T-cell (primary cell): ENCODE measurements at regions not wholly inside any gene's neighbourhood (a gene's known extent, or its start where the extent isn't known, plus 50 kb on each side); places are given as distances from the start of the nearest gene placed in this dataset.
"Not testable (repeated sequence)": the region's sequence is repeated elsewhere in the genome, so short reads cannot be mapped to it uniquely, and the experiment has no call there.

ENCODE experiments used
- ATAC-seq, 4 experiments: fragments of 200-7000 bp in 3 of 4; fragments of 150-1000 bp in 1 of 4; cut with Tn5 transposase; replicated peaks in 1 of 4; 1 replicate in 3 of 4; 2 replicates in 1 of 4; pipeline ENCODE4 v1.10.0; 2021; ENCODE audit warnings: moderate library complexity in 3 of 4, mild to moderate bottlenecking in 2 of 4, moderate number of reproducible peaks in 1 of 4
- CTCF ChIA-PET, 2 donors: fragments of 300-600 bp; sonication (Branson Sonifier 250); formaldehyde crosslinking; loops; one replicate each; lab custom pipeline; 2022; ENCODE audit warnings: antibody characterized with exemption in 2 of 2; lab: Charles Lee
- POLR2A ChIA-PET, 2 donors: fragments of 300-600 bp; sonication (Branson Sonifier 250); formaldehyde crosslinking; loops; one replicate each; lab custom pipeline; 2022; ENCODE audit warnings: antibody characterized with exemption in 2 of 2; lab: Charles Lee
- DNase-seq, 35 experiments: peaks; one replicate each; pipeline versions ENCODE4 v3.0.0 to v3.0.0-alpha.2; 2013 to 2023
- H3K27ac ChIP-seq: one replicate; pipeline ENCODE4 v1.5.1; 2013; ENCODE audit warnings: low read length
- H3K27me3 ChIP-seq, 2 experiments: replicated peaks in 1 of 2; 1 replicate in 1 of 2; 2 replicates in 1 of 2; pipeline versions ENCODE4 v1.6.1 to v1.7.0; 2013; ENCODE audit warnings: low read length in 1 of 2, mixed read lengths in 1 of 2; ENCODE audit not compliant: control insufficient read depth in 2 of 2, insufficient read depth in 2 of 2; ENCODE audit errors: extremely low read depth in 1 of 2
- H3K36me3 ChIP-seq, 2 donors: 1 replicate in 1 of 2; 2 replicates in 1 of 2; pipeline versions ENCODE4 v1.6.1 to v1.7.0; 2013; ENCODE audit warnings: low read length in 1 of 2; ENCODE audit not compliant: control insufficient read depth in 2 of 2, insufficient read depth in 1 of 2; ENCODE audit errors: extremely low read depth in 1 of 2
- H3K4me1 ChIP-seq, 2 experiments: 1 replicate in 1 of 2; 2 replicates in 1 of 2; pipeline versions ENCODE4 v1.6.1 to v1.7.0; 2013; ENCODE audit warnings: low read length in 2 of 2, mixed read lengths in 1 of 2; ENCODE audit not compliant: insufficient read depth in 2 of 2, control insufficient read depth in 1 of 2; ENCODE audit errors: extremely low read depth in 1 of 2
- H3K4me3 ChIP-seq, 2 donors: 1 replicate in 1 of 2; 2 replicates in 1 of 2; pipeline versions ENCODE4 v1.5.1 to v1.7.0; 2013; ENCODE audit warnings: mild to moderate bottlenecking in 2 of 2, low read length in 1 of 2, moderate library complexity in 1 of 2; ENCODE audit not compliant: control insufficient read depth in 1 of 2; ENCODE audit errors: extremely low read depth in 1 of 2
- H3K9me3 ChIP-seq: 2 replicates; pipeline ENCODE4 v1.7.0; 2013
- H3K27ac Mint-ChIP-seq, 2 donors: one replicate each; pipeline ENCODE4 v1.8.0; 2020 to 2021; ENCODE audit warnings: mild to moderate bottlenecking in 2 of 2, mixed read lengths in 2 of 2
- H3K27me3 Mint-ChIP-seq, 2 donors: one replicate each; pipeline ENCODE4 v1.8.0; 2021 to 2022; ENCODE audit warnings: mixed read lengths in 2 of 2
- H3K36me3 Mint-ChIP-seq: one replicate; pipeline ENCODE4 v1.8.0; 2021; ENCODE audit warnings: mixed read lengths
- H3K4me1 Mint-ChIP-seq, 3 donors: one replicate each; pipeline ENCODE4 v1.8.0; 2020 to 2022; ENCODE audit warnings: mixed read lengths in 3 of 3, mild to moderate bottlenecking in 1 of 3
- H3K4me3 Mint-ChIP-seq, 3 donors: one replicate each; pipeline ENCODE4 v1.8.0; 2020 to 2022; ENCODE audit warnings: mild to moderate bottlenecking in 3 of 3, mixed read lengths in 3 of 3, moderate library complexity in 3 of 3
- H3K9me3 Mint-ChIP-seq, 3 donors: one replicate each; pipeline ENCODE4 v1.8.0; 2020 to 2022; ENCODE audit warnings: mixed read lengths in 3 of 3
- WGBS: methylation state at CpG from one replicate; pipeline ENCODE4 v1.1.5; 2013; ENCODE audit warnings: missing lambda C conversion rate; ENCODE audit not compliant: insufficient coverage; 5-methylcytosine and 5-hydroxymethylcytosine counted together

DNA sequence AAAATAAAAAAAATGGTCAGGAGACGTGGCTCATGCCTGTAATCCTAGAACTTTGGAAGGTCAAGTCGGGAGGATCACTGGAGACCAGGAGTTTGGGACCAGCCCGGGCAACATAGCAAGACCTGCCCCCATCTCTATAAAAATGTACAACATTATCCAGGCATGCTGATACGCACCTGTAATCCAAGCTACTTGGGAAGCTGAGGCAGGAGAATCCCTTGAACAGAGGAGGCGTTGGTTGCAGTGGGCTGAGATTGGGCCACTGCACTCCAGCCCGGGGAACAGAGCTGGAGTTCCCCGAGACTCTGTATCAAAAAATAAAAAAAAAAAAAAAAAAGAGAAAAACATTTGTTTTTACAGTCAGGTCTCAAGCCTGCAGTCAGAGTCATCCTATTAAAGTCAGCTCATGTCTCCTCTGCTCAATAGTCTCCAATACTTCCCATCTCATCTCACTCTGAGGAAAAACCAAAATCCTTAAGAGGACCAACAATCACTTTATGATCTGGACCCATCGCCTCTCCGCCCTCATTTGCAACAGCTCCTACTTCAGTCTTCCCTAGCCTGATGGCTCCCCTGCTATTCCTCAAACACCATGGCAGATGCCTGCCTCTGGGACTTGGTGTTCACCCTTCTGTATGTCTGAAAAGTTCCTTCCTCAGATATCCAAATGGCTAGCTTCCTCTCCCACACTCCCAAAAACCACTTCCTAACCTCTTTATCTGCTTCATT is 4796.6 kb upstream of the OR11H1 start:
- H3K4me3 ChIP-seq, H3K4me1 Mint-ChIP-seq, ATAC-seq, H3K36me3 ChIP-seq, DNase-seq, CTCF ChIA-PET, H3K27ac ChIP-seq, H3K4me1 ChIP-seq, H3K27ac Mint-ChIP-seq, POLR2A ChIA-PET, H3K4me3 Mint-ChIP-seq, H3K27me3 Mint-ChIP-seq, H3K27me3 ChIP-seq: not testable (repeated sequence)
- Mint-ChIP-seq H3K36me3 (peaks cover 20% of the 10 kb centered on the region), H3K9me3 (peaks cover 54 to 61% (median 57%) of the 10 kb centered on the region in 3 donors)
- H3K9me3 ChIP-seq = peaks cover 11% of the 10 kb centered on the region
- 64% methylated on average over 8 of the region's 9 CpGs for WGBS

DNA sequence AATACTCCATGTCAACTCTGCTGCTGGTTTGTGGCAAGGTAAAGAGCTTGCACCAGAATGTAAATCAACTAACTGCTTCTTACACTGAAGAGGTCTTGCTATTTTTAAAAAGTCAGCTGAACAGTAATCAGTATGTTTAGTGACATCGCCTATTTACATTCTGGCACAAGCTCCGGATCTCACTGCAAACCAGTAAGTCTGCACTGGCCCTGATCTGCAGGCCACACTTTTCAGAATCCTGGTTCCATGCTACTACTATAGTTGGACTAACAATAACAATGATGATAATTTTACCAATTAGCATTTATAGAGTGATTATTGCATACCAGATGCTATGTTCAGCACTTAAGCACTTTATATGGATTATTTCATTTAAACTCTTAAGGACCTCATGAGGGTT is 4792.9 kb upstream of the OR11H1 start:
- H3K4me3 Mint-ChIP-seq, DNase-seq, H3K27me3 ChIP-seq, H3K27ac Mint-ChIP-seq, H3K9me3 ChIP-seq, H3K4me1 ChIP-seq, POLR2A ChIA-PET, H3K27ac ChIP-seq, H3K4me3 ChIP-seq, CTCF ChIA-PET, H3K27me3 Mint-ChIP-seq, H3K36me3 Mint-ChIP-seq, ATAC-seq, H3K36me3 ChIP-seq, H3K4me1 Mint-ChIP-seq: not testable (repeated sequence)
- 67% methylated on average over 2 of the region's 2 CpGs for WGBS
- peaks cover 41 to 52% (median 50%) of the 10 kb centered on the region in 3 donors for H3K9me3 Mint-ChIP-seq

DNA sequence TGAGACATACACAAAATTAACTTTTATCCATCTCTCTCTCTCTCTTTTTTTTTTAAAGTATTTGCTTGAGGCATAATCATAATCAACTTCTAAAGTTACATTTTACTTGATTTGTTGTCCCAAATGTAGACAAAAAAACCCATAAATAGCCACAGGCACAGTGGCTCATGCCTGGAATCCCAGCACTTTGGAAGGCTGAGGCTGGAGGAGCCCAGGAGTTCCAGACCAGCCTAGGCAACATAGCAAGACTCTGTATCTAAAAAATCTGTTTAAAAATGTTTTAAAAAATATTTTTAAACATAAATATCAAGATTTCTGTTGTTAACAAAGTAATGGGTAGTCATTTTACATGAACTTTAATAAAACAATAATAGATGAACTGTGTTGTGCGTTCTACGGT is 4791.1 kb upstream of the OR11H1 start:
- WGBS = no CpG with 5 or more reads among the region's 2 CpGs
- H3K4me3 ChIP-seq, POLR2A ChIA-PET, H3K27me3 Mint-ChIP-seq, ATAC-seq, CTCF ChIA-PET, H3K4me3 Mint-ChIP-seq, H3K36me3 Mint-ChIP-seq, H3K9me3 ChIP-seq, H3K36me3 ChIP-seq, H3K4me1 Mint-ChIP-seq, H3K4me1 ChIP-seq, DNase-seq, H3K27me3 ChIP-seq, H3K27ac Mint-ChIP-seq, H3K27ac ChIP-seq: not testable (repeated sequence)
- H3K9me3 Mint-ChIP-seq = peaks cover 41 to 51% (median 47%) of the 10 kb centered on the region in 3 donors

DNA sequence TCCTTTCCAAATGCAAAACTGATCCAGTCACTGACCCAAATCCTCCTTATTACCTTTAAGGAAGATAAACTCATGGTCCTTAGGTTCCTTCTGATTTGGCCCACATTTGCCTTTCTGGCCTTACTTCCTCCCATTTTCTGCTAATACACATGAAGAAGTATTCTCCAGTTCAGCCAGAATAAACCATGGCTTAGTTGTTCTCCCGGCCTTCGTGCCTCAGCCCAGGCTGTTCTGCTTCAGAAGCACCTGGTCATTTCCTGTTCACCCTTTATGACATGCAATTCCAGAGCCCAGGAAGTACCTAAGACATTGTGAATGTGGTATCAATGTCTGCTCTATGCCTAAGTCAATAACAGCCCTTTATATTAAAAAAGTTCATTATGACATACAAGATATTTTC is 4790.1 kb upstream of the OR11H1 start:
- peak overlapping the region in 1 of 2 donors; percentile 15 for H3K4me3 ChIP-seq
- ATAC-seq, H3K9me3 ChIP-seq, H3K27me3 ChIP-seq, H3K4me3 Mint-ChIP-seq, POLR2A ChIA-PET, H3K4me1 ChIP-seq, H3K36me3 ChIP-seq, H3K27ac Mint-ChIP-seq, H3K4me1 Mint-ChIP-seq, H3K27me3 Mint-ChIP-seq, CTCF ChIA-PET, DNase-seq, H3K27ac ChIP-seq, H3K36me3 Mint-ChIP-seq: not testable (repeated sequence)
- 78% methylated on average over 2 of the region's 2 CpGs for WGBS
- peaks cover 37 to 50% (median 47%) of the 10 kb centered on the region in 3 donors for H3K9me3 Mint-ChIP-seq

DNA sequence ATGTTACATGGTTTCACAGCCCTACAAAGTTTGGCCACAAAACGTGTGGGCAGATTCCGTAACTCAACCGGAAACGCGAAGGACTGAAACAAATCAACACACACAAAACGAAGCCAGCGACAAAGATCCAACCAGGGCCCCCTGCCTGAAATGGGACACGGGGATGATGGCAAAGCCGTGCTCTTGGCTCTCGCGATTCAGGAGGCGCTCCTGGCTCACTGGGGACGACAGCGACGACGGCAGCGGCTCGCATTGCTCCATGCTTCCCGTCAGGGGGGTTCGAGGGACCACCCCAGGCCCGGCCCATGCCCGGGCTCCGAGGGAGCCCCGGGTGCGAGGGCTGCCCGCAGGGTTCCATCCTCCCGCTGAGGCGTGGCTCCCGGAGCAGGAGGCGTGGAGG is 4786.8 kb upstream of the OR11H1 start:
- H3K36me3 ChIP-seq = no peaks in the 10 kb centered on the region
- Mint-ChIP-seq H3K4me3 (no peak overlapping the region), H3K27ac (no peak overlapping the region), H3K9me3 (peaks cover 39 to 53% (median 52%) of the 10 kb centered on the region in 3 donors), H3K27me3 (no peaks in the 10 kb centered on the region), H3K4me1 (no peaks in the 10 kb centered on the region), H3K36me3 (no peaks in the 10 kb centered on the region)
- WGBS = 69% methylated on average over 30 of the region's 30 CpGs
- CTCF ChIA-PET = no interaction called here
- POLR2A ChIA-PET = no interaction called here
- H3K4me3 ChIP-seq = no peak overlapping the region
- DNase-seq = peak in 1 of 35 experiments; percentile 3
- no peak overlapping the region for H3K27ac ChIP-seq
- no peaks in the 10 kb centered on the region for H3K4me1 ChIP-seq
- peaks cover 2% of the 10 kb centered on the region for H3K9me3 ChIP-seq
- H3K27me3 ChIP-seq = no peaks in the 10 kb centered on the region
- ATAC-seq = peak in 1 of 4 experiments; percentile 13

DNA sequence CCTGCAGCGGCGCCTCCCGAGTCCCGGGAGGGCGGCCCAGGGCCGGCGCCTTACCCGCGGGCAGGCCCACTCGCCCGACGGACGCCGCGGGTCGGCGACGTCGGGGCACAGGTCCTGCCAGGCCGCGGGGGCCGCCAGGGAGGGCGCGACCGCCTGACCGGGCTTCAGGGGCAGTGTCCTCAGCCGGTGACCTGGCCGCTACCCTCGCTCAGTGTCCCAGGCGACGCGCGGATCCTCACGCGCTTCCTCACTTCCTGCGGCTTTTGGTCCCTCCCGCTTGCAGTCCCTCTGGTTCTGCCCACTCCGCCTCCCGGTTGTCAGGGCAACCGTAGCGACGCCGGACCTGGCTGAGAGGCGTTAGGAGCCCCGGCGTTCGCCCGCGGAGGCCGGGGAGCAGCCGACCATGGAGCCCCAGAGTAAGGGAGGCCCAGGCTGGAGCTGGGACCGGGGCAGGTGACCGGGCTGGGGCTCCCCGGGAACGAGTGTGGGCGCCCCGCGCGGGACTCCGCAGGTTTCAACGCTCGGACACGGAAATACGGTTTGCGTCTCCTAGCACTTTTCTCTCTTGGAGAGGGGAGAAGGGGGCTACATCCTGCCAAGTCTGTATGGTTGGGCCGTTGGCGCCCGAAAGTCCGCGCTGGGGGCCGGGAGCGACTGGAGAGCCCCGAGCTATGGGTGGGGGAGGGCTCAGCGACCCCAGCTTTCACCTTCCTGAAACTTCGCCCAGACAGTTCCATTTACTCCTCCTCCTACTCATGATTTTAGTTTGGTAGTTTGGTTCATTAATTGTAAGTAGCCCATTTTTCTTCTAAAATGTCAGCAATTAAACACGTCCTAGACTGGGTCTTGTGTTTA is 4786.0 kb upstream of the OR11H1 start:
- POLR2A ChIA-PET, H3K9me3 ChIP-seq, H3K27ac ChIP-seq, H3K36me3 ChIP-seq, H3K4me1 Mint-ChIP-seq, H3K4me3 Mint-ChIP-seq, DNase-seq, H3K27me3 ChIP-seq, H3K27me3 Mint-ChIP-seq, H3K36me3 Mint-ChIP-seq, H3K27ac Mint-ChIP-seq, H3K4me1 ChIP-seq, CTCF ChIA-PET, H3K4me3 ChIP-seq: not testable (repeated sequence)
- WGBS = 76% methylated on average over 66 of the region's 76 CpGs
- peak in 3 of 4 experiments; percentile 29 to 42 (median 32) for ATAC-seq
- H3K9me3 Mint-ChIP-seq = peaks cover 45 to 57% (median 54%) of the 10 kb centered on the region in 3 donors
